SK-N-SH treated with all-trans-retinoic acid at 6 μM for 48 hours (cell line): ENCODE measurements at regions not wholly inside any gene's neighbourhood (a gene's known extent, or its start where the extent isn't known, plus 50 kb on each side); places are given as distances from the start of the nearest gene placed in this dataset.
"Not testable (repeated sequence)": the region's sequence is repeated elsewhere in the genome, so short reads cannot be mapped to it uniquely, and the experiment has no call there.

Experiments used
- ARNTL ChIP-seq: fragments of 450-650 bp; formaldehyde crosslinking; IDR thresholded peaks from 2 replicates; pipeline ENCODE4 v1.5.0; 2020; ENCODE audit warnings: low read depth, mild to moderate bottlenecking, moderate library complexity, borderline replicate concordance
- BACH2 ChIP-seq: fragments of 250-450 bp; sonication (Bioruptor Pico); IDR thresholded peaks from 2 replicates; pipeline ENCODE4 v1.9.0; 2021; ENCODE audit warnings: mild to moderate bottlenecking, borderline replicate concordance
- SNAI2 ChIP-seq: fragments of 250-450 bp; sonication (Bioruptor Pico); IDR thresholded peaks from 2 replicates; pipeline ENCODE4 v1.5.0; 2020; ENCODE audit warnings: mild to moderate bottlenecking, moderate library complexity
- ZFP3 ChIP-seq: fragments of 250-450 bp; sonication (Bioruptor Pico); IDR thresholded peaks from 2 replicates; pipeline ENCODE4 v1.5.0; 2020; ENCODE audit warnings: mild to moderate bottlenecking, moderate library complexity
- ZFP30 ChIP-seq: fragments of 450-650 bp; formaldehyde crosslinking; IDR thresholded peaks from 2 replicates; pipeline ENCODE4 v1.5.0; 2022; ENCODE audit warnings: mild to moderate bottlenecking, moderate library complexity
- ZNF565 ChIP-seq: fragments of 450-650 bp; formaldehyde crosslinking; conservative IDR thresholded peaks from 2 replicates; pipeline ENCODE4 v1.5.0; 2020; ENCODE audit warnings: low read depth, mild to moderate bottlenecking, moderate library complexity
- TF ChIP-seq, protein P1 (sequence below): fragments of 250-450 bp; sonication (Bioruptor Pico); IDR thresholded peaks from 2 replicates; pipeline ENCODE4 v1.5.1; 2020; ENCODE audit warnings: low read depth, mild to moderate bottlenecking, moderate library complexity
- TF ChIP-seq, protein P2 (sequence below): fragments of 250-450 bp; sonication (Bioruptor Pico); IDR thresholded peaks from 2 replicates; pipeline ENCODE4 v1.8.0; 2020; ENCODE audit warnings: mild to moderate bottlenecking, moderate library complexity, borderline replicate concordance

DNA sequence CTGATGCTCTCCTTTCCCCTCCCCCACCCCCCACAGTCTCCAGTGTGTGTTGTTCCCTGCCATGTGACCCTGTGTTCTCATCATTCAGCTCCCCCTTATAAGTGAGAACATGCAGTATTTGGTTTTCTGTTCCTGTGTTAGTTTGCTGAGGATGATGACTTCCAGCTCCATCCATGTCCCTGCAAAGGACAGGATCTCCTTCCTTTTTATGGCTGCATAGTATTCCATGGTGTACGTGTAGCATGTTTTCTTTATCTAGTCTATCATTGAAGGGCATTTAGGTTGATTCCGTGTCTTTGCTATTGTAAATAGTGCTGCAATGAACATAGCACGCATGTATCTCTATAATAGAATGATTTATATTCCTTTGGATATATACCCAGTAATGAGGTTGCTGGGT, 162.3 kb downstream of the ERMARD start:
- not testable (repeated sequence) for TF ChIP-seq BACH2, ZFP3, ZFP30, ARNTL, SNAI2, ZNF565 (CRISPR knock-in tag)
- TF ChIP-seq, protein P1, sequence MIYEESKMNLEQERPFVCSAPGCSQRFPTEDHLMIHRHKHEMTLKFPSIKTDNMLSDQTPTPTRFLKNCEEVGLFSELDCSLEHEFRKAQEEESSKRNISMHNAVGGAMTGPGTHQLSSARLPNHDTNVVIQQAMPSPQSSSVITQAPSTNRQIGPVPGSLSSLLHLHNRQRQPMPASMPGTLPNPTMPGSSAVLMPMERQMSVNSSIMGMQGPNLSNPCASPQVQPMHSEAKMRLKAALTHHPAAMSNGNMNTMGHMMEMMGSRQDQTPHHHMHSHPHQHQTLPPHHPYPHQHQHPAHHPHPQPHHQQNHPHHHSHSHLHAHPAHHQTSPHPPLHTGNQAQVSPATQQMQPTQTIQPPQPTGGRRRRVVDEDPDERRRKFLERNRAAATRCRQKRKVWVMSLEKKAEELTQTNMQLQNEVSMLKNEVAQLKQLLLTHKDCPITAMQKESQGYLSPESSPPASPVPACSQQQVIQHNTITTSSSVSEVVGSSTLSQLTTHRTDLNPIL: not testable (repeated sequence)
- TF ChIP-seq, protein P2, sequence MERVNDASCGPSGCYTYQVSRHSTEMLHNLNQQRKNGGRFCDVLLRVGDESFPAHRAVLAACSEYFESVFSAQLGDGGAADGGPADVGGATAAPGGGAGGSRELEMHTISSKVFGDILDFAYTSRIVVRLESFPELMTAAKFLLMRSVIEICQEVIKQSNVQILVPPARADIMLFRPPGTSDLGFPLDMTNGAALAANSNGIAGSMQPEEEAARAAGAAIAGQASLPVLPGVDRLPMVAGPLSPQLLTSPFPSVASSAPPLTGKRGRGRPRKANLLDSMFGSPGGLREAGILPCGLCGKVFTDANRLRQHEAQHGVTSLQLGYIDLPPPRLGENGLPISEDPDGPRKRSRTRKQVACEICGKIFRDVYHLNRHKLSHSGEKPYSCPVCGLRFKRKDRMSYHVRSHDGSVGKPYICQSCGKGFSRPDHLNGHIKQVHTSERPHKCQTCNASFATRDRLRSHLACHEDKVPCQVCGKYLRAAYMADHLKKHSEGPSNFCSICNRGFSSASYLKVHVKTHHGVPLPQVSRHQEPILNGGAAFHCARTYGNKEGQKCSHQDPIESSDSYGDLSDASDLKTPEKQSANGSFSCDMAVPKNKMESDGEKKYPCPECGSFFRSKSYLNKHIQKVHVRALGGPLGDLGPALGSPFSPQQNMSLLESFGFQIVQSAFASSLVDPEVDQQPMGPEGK (CRISPR knock-in tag): not testable (repeated sequence)
